ENCODE measurements at regions not wholly inside any gene's neighbourhood (a gene's known extent, or its start where the extent isn't known, plus 50 kb on each side); places are given as distances from the start of the nearest gene placed in this dataset.

- TF ChIP-seq CTCF (IDR thresholded peaks at IDR 0.05), result no peak
- ATAC-seq (ENCODE audit: low read depth), result no peak
- H3K27me3 Mint-ChIP-seq, result peaks cover 5% of the 10 kb centered on the region
- POLR2A ChIA-PET, result no interaction called here
- no peaks in the 10 kb centered on the region for H3K36me3 Mint-ChIP-seq (ENCODE audit: low read depth)
- no peaks in the 10 kb centered on the region for H3K4me1 Mint-ChIP-seq
- H3K4me3 Mint-ChIP-seq, result no peak overlapping the region
- intact Hi-C loops (cut with micrococcal nuclease), result no loop called here
- CTCF ChIA-PET, result no interaction called here
- no peak for DNase-seq
- no peak overlapping the region for H3K27ac Mint-ChIP-seq
- no peaks in the 10 kb centered on the region for H3K9me3 Mint-ChIP-seq
Measured at GRCh38 chr13:79662882-79663281, 181.9 kb downstream of the NDFIP2 start.

- POLR2A ChIA-PET, result no interaction called here
- no peak for TF ChIP-seq CTCF (IDR thresholded peaks at IDR 0.05)
- no peaks in the 10 kb centered on the region for H3K36me3 Mint-ChIP-seq (ENCODE audit: low read depth)
- intact Hi-C loops (cut with micrococcal nuclease), result no loop called here
- no peak overlapping the region for H3K27ac Mint-ChIP-seq
- peaks cover 5% of the 10 kb centered on the region for H3K27me3 Mint-ChIP-seq
- DNase-seq (no peak), ATAC-seq (ENCODE audit: low read depth) (no peak)
- H3K9me3 Mint-ChIP-seq, result no peaks in the 10 kb centered on the region
- H3K4me3 Mint-ChIP-seq, result no peak overlapping the region
- CTCF ChIA-PET, result no interaction called here
- no peaks in the 10 kb centered on the region for H3K4me1 Mint-ChIP-seq
Measured at GRCh38 chr13:79660361-79660760, 179.4 kb downstream of the NDFIP2 start.

- ChIA-PET POLR2A (no interaction called here), CTCF (interaction anchor here (1.1 kb wide), 1 partner anchor 20 kb away, joined by 3 read pairs; no protein-coding TSS in a partner anchor)
- Mint-ChIP-seq H3K36me3 (ENCODE audit: low read depth) (no peaks in the 10 kb centered on the region), H3K4me3 (no peak overlapping the region), H3K4me1 (no peaks in the 10 kb centered on the region), H3K27me3 (peaks cover 5% of the 10 kb centered on the region), H3K9me3 (no peaks in the 10 kb centered on the region), H3K27ac (no peak overlapping the region)
- DNase-seq (no peak), ATAC-seq (ENCODE audit: low read depth) (no peak)
- intact Hi-C loops (cut with micrococcal nuclease), result no loop called here
- no peak for TF ChIP-seq CTCF (IDR thresholded peaks at IDR 0.05)
Measured at GRCh38 chr13:79659121-79659521, 178.2 kb downstream of the NDFIP2 start.

- DNase-seq (no peak), ATAC-seq (ENCODE audit: low read depth) (no peak)
- Mint-ChIP-seq H3K4me3 (no peak overlapping the region), H3K9me3 (no peaks in the 10 kb centered on the region), H3K36me3 (ENCODE audit: low read depth) (no peaks in the 10 kb centered on the region), H3K4me1 (no peaks in the 10 kb centered on the region), H3K27me3 (peaks cover 5% of the 10 kb centered on the region), H3K27ac (no peak overlapping the region)
- intact Hi-C loops (cut with micrococcal nuclease), result no loop called here
- ChIA-PET CTCF (no interaction called here), POLR2A (no interaction called here)
- no peak for TF ChIP-seq CTCF (IDR thresholded peaks at IDR 0.05)
Measured at GRCh38 chr13:79658333-79658975, 177.5 kb downstream of the NDFIP2 start.

GRCh38 chr13:79655509-79655908 is 174.6 kb downstream of the NDFIP2 start:
- POLR2A ChIA-PET, result no interaction called here
- Mint-ChIP-seq H3K36me3 (ENCODE audit: low read depth) (no peaks in the 10 kb centered on the region), H3K9me3 (no peaks in the 10 kb centered on the region), H3K27me3 (peaks cover 5% of the 10 kb centered on the region), H3K4me3 (no peak overlapping the region), H3K4me1 (no peaks in the 10 kb centered on the region), H3K27ac (no peak overlapping the region)
- intact Hi-C loops (cut with micrococcal nuclease), result no loop called here
- CTCF ChIA-PET, result no interaction called here
- DNase-seq (no peak), ATAC-seq (ENCODE audit: low read depth) (no peak)
- no peak for TF ChIP-seq CTCF (IDR thresholded peaks at IDR 0.05)
